Left ventricle myocardium superior (tissue), 1 donor: ENCODE measurements at regions not wholly inside any gene's neighbourhood (a gene's known extent, or its start where the extent isn't known, plus 50 kb on each side); places are given as distances from the start of the nearest gene placed in this dataset.

Experiments used
- ATAC-seq: fragments of 200-7000 bp; cut with Tn5 transposase; one replicate; pipeline ENCODE4 v1.9.1; 2020; ENCODE audit warnings: mild to moderate bottlenecking, moderate library complexity
- DNase-seq: peaks from one replicate; pipeline ENCODE4 v3.0.0-alpha.2; 2020
- intact Hi-C: fragments of 100-400 bp; cut with micrococcal nuclease; formaldehyde crosslinking; loops from one replicate; pipeline ENCODE4 v1.11.0; 2022
- donor health status: DM: no; HTN: yes; CAD: no; lungs with severe emphysema.

GRCh38 chr17:71461498-71462169 is 659.2 kb upstream of the SOX9 start:
- no peak for ATAC-seq
- intact Hi-C loops, result no loop called here
- no peak for DNase-seq

GRCh38 chr17:71464241-71464640 is 656.6 kb upstream of the SOX9 start:
- ATAC-seq (no peak), DNase-seq (no peak)
- intact Hi-C loops, result no loop called here

- DNase-seq, result no peak
- intact Hi-C loops, result no loop called here
- ATAC-seq, result no peak
Observed at GRCh38 chr17:71464751-71465150, 656.1 kb upstream of the SOX9 start.

- ATAC-seq (no peak), DNase-seq (no peak)
- intact Hi-C loops, result no loop called here
Observed at GRCh38 chr17:71467719-71468118, 653.1 kb upstream of the SOX9 start.

GRCh38 chr17:71470062-71470461 is 650.8 kb upstream of the SOX9 start:
- intact Hi-C loops, result no loop called here
- ATAC-seq, result no peak
- DNase-seq, result no peak

- intact Hi-C loops, result no loop called here
- ATAC-seq (peak; percentile 65), DNase-seq (no peak)
Observed at GRCh38 chr17:71472809-71473789, 647.7 kb upstream of the SOX9 start.

- ATAC-seq (no peak), DNase-seq (no peak)
- intact Hi-C loops, result no loop called here
Observed at GRCh38 chr17:71477356-71477755, 643.5 kb upstream of the SOX9 start.

- intact Hi-C loops, result no loop called here
- ATAC-seq (no peak), DNase-seq (no peak)
Observed at GRCh38 chr17:71480099-71480498, 640.7 kb upstream of the SOX9 start.

GRCh38 chr17:71482625-71483024 is 638.2 kb upstream of the SOX9 start:
- intact Hi-C loops, result no loop called here
- no peak for DNase-seq
- ATAC-seq, result no peak

- no peak for DNase-seq
- intact Hi-C loops, result no loop called here
Observed at GRCh38 chr17:71484546-71484945, 636.3 kb upstream of the SOX9 start.

GRCh38 chr17:71485426-71485825 is 635.4 kb upstream of the SOX9 start:
- no peak for ATAC-seq
- DNase-seq, result no peak
- intact Hi-C loops, result no loop called here

More at GRCh38 chr17:71484546-71484945, 636.3 kb upstream of the SOX9 start:
- ATAC-seq, result no peak

GRCh38 chr17:71486261-71486660 is 634.6 kb upstream of the SOX9 start:
- ATAC-seq (no peak), DNase-seq (no peak)

GRCh38 chr17:71488851-71489250 is 632.0 kb upstream of the SOX9 start:
- intact Hi-C loops, result no loop called here
- ATAC-seq (no peak), DNase-seq (no peak)

More at GRCh38 chr17:71486261-71486660, 634.6 kb upstream of the SOX9 start:
- intact Hi-C loops, result no loop called here

GRCh38 chr17:71494062-71494855 is 626.6 kb upstream of the SOX9 start:
- ATAC-seq (no peak), DNase-seq (no peak)
- intact Hi-C loops, result no loop called here

- intact Hi-C loops, result no loop called here
- ATAC-seq, result no peak
- no peak for DNase-seq
Observed at GRCh38 chr17:71495420-71495819, 625.4 kb upstream of the SOX9 start.

- DNase-seq (no peak), ATAC-seq (no peak)
- intact Hi-C loops, result no loop called here
Observed at GRCh38 chr17:71496552-71496951, 624.3 kb upstream of the SOX9 start.

- intact Hi-C loops, result no loop called here
- no peak for ATAC-seq
- DNase-seq, result no peak
Observed at GRCh38 chr17:71500761-71501555, 619.9 kb upstream of the SOX9 start.

GRCh38 chr17:71501711-71502110 is 619.1 kb upstream of the SOX9 start:
- no peak for ATAC-seq
- no peak for DNase-seq
- intact Hi-C loops, result no loop called here

- intact Hi-C loops, result no loop called here
- no peak for ATAC-seq
Observed at GRCh38 chr17:71502443-71502842, 618.4 kb upstream of the SOX9 start.

More at GRCh38 chr17:71502443-71502842, 618.4 kb upstream of the SOX9 start:
- DNase-seq, result no peak
